Fibroblast of the aortic adventitia (primary cell): ENCODE measurements at regions not wholly inside any gene's neighbourhood (a gene's known extent, or its start where the extent isn't known, plus 50 kb on each side); places are given as distances from the start of the nearest gene placed in this dataset.
A peak's percentile ranks its signal among the peaks of the same experiment; 100 is the strongest.

ENCODE experiments used
- DNase-seq: peaks from one replicate; pipeline ENCODE4 v3.0.0-alpha.2; 2010; ENCODE audit warnings: low read depth
- H3K4me3 ChIP-seq: 2 replicates; pipeline ENCODE4 v1.5.1; 2011; ENCODE audit warnings: low read depth, mild to moderate bottlenecking, control low read depth, low read length, moderate library complexity
- TF ChIP-seq, protein P1 (sequence below): IDR thresholded peaks from 2 replicates; pipeline ENCODE4 v1.5.1; 2011; ENCODE audit warnings: mild to moderate bottlenecking, low read length, control low read depth, inconsistent platforms; ENCODE audit not compliant: insufficient read depth

DNA sequence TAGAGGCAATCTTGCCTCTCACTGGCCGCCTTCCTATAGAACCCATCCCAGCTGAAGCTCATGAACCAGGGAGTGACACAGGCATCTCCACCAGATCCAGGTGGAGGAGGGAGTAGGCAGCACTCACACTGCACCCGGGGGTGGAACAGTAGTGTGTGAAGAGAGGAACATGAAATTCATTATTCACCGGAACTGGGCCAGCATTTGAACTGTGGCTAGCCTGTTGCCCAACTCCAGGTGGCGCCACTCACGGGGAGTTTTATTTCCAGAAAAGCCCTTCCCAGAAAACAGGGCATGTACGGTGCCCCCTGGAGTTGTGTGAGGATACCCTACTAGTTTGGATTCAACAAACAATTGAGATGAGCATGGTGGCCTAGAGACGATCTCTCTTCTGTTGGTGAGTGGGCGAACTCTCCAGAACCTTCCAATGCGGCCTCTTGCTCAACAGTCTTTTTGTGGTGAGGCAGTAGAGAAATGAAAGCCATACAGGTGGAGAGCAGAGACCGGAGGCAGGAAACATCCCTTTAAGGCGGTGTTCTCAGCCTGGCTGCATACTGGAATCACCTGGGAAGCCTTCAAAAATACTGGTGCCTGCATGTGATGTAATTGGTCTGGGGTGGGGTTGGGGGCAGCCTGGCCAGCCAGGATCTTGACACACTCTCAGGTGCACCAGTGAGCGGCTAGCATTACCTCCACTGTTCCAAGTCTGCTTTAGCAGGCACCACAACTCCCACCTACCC is 73.5 kb upstream of the NEDD4L start:
- TF ChIP-seq, protein P1, sequence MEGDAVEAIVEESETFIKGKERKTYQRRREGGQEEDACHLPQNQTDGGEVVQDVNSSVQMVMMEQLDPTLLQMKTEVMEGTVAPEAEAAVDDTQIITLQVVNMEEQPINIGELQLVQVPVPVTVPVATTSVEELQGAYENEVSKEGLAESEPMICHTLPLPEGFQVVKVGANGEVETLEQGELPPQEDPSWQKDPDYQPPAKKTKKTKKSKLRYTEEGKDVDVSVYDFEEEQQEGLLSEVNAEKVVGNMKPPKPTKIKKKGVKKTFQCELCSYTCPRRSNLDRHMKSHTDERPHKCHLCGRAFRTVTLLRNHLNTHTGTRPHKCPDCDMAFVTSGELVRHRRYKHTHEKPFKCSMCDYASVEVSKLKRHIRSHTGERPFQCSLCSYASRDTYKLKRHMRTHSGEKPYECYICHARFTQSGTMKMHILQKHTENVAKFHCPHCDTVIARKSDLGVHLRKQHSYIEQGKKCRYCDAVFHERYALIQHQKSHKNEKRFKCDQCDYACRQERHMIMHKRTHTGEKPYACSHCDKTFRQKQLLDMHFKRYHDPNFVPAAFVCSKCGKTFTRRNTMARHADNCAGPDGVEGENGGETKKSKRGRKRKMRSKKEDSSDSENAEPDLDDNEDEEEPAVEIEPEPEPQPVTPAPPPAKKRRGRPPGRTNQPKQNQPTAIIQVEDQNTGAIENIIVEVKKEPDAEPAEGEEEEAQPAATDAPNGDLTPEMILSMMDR, result peak; percentile 33
- no peak for DNase-seq
- H3K4me3 ChIP-seq, result no peak overlapping the region

DNA sequence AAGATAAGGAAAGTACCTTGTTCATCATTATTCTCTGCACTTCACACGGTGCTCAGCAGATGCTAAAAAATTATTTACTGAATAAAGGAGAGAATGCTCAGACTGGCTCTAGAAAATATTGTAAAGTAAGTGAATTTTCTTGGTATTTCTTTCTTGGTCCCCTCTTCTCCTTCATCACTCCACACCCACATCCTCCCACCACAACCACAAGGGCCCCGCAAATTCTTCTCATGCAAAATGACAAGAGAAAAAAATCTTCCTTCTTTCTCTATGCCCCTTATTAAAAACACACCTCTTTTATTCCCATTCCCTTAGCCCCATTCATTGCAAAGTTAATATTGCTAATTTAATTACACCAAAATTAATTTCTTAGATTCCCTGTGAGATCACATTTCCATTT is 74.2 kb upstream of the NEDD4L start:
- no peak for DNase-seq
- TF ChIP-seq, protein P1, result no peak
- no peak overlapping the region for H3K4me3 ChIP-seq

DNA sequence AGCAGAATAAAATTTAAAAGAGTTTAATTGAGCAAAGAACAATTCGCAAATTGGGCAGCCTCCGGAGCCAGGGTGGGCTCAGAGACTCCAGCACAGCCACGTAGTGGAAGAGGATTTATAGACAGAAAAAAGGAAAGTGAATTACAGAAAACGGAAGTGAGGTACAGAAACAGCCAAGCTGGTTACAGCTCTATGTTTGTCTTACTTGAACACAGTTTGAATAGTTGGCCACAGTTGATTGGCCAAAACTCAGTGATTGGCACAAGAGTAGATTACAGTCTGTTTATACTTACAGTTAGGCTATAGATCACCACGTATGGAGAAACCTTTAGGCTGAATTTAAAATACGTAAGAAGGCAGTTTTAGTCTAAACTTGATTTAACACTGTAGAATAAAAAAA is 78.8 kb upstream of the NEDD4L start:
- TF ChIP-seq, protein P1, result no peak
- DNase-seq, result no peak
- no peak overlapping the region for H3K4me3 ChIP-seq

- no peak overlapping the region for H3K4me3 ChIP-seq
- no peak for DNase-seq
- TF ChIP-seq, protein P1, result no peak
These were observed 82.0 kb upstream of the NEDD4L start for GRCh38 chr18:57961876-57962505.

- TF ChIP-seq, protein P1, result no peak
- no peak for DNase-seq
- no peak overlapping the region for H3K4me3 ChIP-seq
These were observed 82.6 kb upstream of the NEDD4L start for GRCh38 chr18:57961411-57961810.

DNA sequence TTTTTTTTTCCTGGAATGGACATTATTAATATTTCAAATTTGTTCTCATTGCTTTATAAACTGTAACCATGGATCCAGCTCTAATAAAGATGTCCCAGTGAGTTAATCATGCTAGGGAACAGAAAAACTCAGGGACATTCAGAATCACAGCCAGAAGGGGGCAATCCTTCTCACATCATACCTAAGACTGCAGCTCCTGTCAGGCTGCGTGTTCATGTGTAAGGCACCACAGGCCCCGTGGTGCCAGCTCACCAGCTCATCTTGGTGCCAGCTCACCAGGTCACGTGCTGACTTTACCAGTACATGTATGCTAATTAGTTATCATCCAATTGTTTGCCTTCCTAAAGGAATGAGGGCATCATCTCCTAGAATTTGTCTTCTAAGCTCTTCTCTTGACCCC is 84.7 kb upstream of the NEDD4L start:
- H3K4me3 ChIP-seq, result no peak overlapping the region
- TF ChIP-seq, protein P1, result peak; percentile 43
- peak; percentile 36 for DNase-seq
